Spleen (tissue), 7 donors: ENCODE measurements at regions not wholly inside any gene's neighbourhood (a gene's known extent, or its start where the extent isn't known, plus 50 kb on each side); places are given as distances from the start of the nearest gene placed in this dataset.

Experiments used
- POLR2A ChIP-seq, 3 donors: fragments of 450-650 bp; IDR thresholded peaks; one replicate each; pipeline ENCODE4 v1.5.1; 2017; ENCODE audit warnings: antibody characterized with exemption in 3 of 3, mild to moderate bottlenecking in 1 of 3
- POLR2AphosphoS5 ChIP-seq, 3 donors: sonication (generic); formaldehyde crosslinking; IDR thresholded peaks; one replicate each; pipeline ENCODE4 v1.5.1; 2017; ENCODE audit warnings: antibody characterized with exemption in 3 of 3
- TF ChIP-seq, protein P1 (sequence below), 11 experiments: fragments of 200-600 bp in 7 of 11; fragments of 450-650 bp in 4 of 11; sonication (generic) in 4 of 11; IDR thresholded peaks in 8 of 11; conservative IDR thresholded peaks in 3 of 11; 1 replicate in 7 of 11; 2 replicates in 4 of 11; pipeline versions ENCODE4 v1.4.0 to v1.8.0; 2016 to 2021; ENCODE audit warnings: antibody characterized with exemption in 11 of 11, inconsistent platforms in 4 of 11, mild to moderate bottlenecking in 1 of 11
- donor health status: DM: no; HTN: no; CAD: no; lungs with moderate emphysema.
- donor health status: DM: no; HTN: no; CAD: no.
- donor health status: DM: no; HTN: no; CAD: no.

- TF ChIP-seq, protein P1, sequence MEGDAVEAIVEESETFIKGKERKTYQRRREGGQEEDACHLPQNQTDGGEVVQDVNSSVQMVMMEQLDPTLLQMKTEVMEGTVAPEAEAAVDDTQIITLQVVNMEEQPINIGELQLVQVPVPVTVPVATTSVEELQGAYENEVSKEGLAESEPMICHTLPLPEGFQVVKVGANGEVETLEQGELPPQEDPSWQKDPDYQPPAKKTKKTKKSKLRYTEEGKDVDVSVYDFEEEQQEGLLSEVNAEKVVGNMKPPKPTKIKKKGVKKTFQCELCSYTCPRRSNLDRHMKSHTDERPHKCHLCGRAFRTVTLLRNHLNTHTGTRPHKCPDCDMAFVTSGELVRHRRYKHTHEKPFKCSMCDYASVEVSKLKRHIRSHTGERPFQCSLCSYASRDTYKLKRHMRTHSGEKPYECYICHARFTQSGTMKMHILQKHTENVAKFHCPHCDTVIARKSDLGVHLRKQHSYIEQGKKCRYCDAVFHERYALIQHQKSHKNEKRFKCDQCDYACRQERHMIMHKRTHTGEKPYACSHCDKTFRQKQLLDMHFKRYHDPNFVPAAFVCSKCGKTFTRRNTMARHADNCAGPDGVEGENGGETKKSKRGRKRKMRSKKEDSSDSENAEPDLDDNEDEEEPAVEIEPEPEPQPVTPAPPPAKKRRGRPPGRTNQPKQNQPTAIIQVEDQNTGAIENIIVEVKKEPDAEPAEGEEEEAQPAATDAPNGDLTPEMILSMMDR (IDR thresholded peaks at IDR 0.05 in 8 of 11, conservative IDR thresholded peaks at IDR 0.05 in 3 of 11): no peak
- TF ChIP-seq POLR2A (IDR thresholded peaks at IDR 0.05) (no peak), POLR2AphosphoS5 (IDR thresholded peaks at IDR 0.05) (no peak)
Measured at GRCh38 chr11:127600674-127601073, 600.1 kb upstream of the KIRREL3 start.
